ENCODE measurements at regions not wholly inside any gene's neighbourhood (a gene's known extent, or its start where the extent isn't known, plus 50 kb on each side); places are given as distances from the start of the nearest gene placed in this dataset.
"Not testable (repeated sequence)": the region's sequence is repeated elsewhere in the genome, so short reads cannot be mapped to it uniquely, and the experiment has no call there.

- POLR2A ChIA-PET, result no interaction called here
- no peak for TF ChIP-seq CTCF (IDR thresholded peaks at IDR 0.05; ENCODE audit: control extremely low read depth, extremely low read depth, low read depth, missing control alignments)
- no peak for DNase-seq (ENCODE audit: extremely low spot score)
- CTCF ChIA-PET, result interaction anchor here (1.1 kb wide), 1 partner anchor 26 kb away, joined by 3 read pairs; no protein-coding TSS in a partner anchor
Observed at GRCh38 chr12:13336216-13336615, 139.7 kb downstream of the EMP1 start.

GRCh38 chr12:13328535-13328934 is 132.0 kb downstream of the EMP1 start:
- CTCF ChIA-PET, result interaction anchor here (0.9 to 1.4 kb wide), 3 partner anchors 11 to 22 kb away, joined by 3 to 5 read pairs (median 3); no protein-coding TSS in a partner anchor
- DNase-seq (ENCODE audit: extremely low spot score), result no peak
- POLR2A ChIA-PET, result no interaction called here
- no peak for TF ChIP-seq CTCF (IDR thresholded peaks at IDR 0.05; ENCODE audit: control extremely low read depth, extremely low read depth, low read depth, missing control alignments)

GRCh38 chr12:13326076-13326475 is 129.6 kb downstream of the EMP1 start:
- CTCF ChIA-PET, result interaction anchor here (1.3 kb wide), 1 partner anchor 70 kb away, joined by 6 read pairs; no protein-coding TSS in a partner anchor
- TF ChIP-seq CTCF (IDR thresholded peaks at IDR 0.05; ENCODE audit: control extremely low read depth, extremely low read depth, low read depth, missing control alignments), result no peak
- POLR2A ChIA-PET, result no interaction called here
- DNase-seq (ENCODE audit: extremely low spot score), result no peak

- DNase-seq (ENCODE audit: extremely low spot score); POLR2A ChIA-PET; CTCF ChIA-PET: not testable (repeated sequence)
Observed at GRCh38 chr12:13325037-13325436, 128.5 kb downstream of the EMP1 start.

GRCh38 chr12:13318231-13319015 is 121.9 kb downstream of the EMP1 start:
- CTCF ChIA-PET, result interaction anchor here (0.9 to 1.6 kb wide), 3 partner anchors 11 to 44 kb away, joined by 3 to 5 read pairs (median 5); no protein-coding TSS in a partner anchor
- DNase-seq (ENCODE audit: extremely low spot score), result no peak
- no peak for TF ChIP-seq CTCF (IDR thresholded peaks at IDR 0.05; ENCODE audit: control extremely low read depth, extremely low read depth, low read depth, missing control alignments)
- POLR2A ChIA-PET, result no interaction called here

- POLR2A ChIA-PET, result no interaction called here
- no peak for DNase-seq (ENCODE audit: extremely low spot score)
- CTCF ChIA-PET, result interaction anchor here (1.3 to 1.6 kb wide), 2 partner anchors 12 to 16 kb away, joined by 5 read pairs; no protein-coding TSS in a partner anchor
- no peak for TF ChIP-seq CTCF (IDR thresholded peaks at IDR 0.05; ENCODE audit: control extremely low read depth, extremely low read depth, low read depth, missing control alignments)
Observed at GRCh38 chr12:13316587-13317246, 120.2 kb downstream of the EMP1 start.

GRCh38 chr12:13313886-13314285 is 117.4 kb downstream of the EMP1 start:
- TF ChIP-seq CTCF (IDR thresholded peaks at IDR 0.05; ENCODE audit: control extremely low read depth, extremely low read depth, low read depth, missing control alignments), result no peak
- POLR2A ChIA-PET, result no interaction called here
- CTCF ChIA-PET, result interaction anchor here (0.8 to 1.5 kb wide), 4 partner anchors 9 to 21 kb away, joined by 3 read pairs; no protein-coding TSS in a partner anchor
- DNase-seq (ENCODE audit: extremely low spot score), result no peak

All from GM10248 (cell line).